Fibroblast of pulmonary artery (primary cell): ENCODE measurements at regions not wholly inside any gene's neighbourhood (a gene's known extent, or its start where the extent isn't known, plus 50 kb on each side); places are given as distances from the start of the nearest gene placed in this dataset.
"Not testable (repeated sequence)": the region's sequence is repeated elsewhere in the genome, so short reads cannot be mapped to it uniquely, and the experiment has no call there.

Experiments used
- DNase-seq: peaks from one replicate; pipeline ENCODE4 v3.0.0-alpha.2; 2010; ENCODE audit warnings: low read depth
- H3K4me3 ChIP-seq: replicated peaks from 2 replicates; pipeline ENCODE4 v1.5.1; 2011; ENCODE audit warnings: low read depth, mild to moderate bottlenecking, control low read depth, low read length, moderate library complexity
- CTCF ChIP-seq: IDR thresholded peaks from 2 replicates; pipeline ENCODE4 v1.5.1; 2011; ENCODE audit warnings: mild to moderate bottlenecking, control low read depth, low read length, inconsistent platforms; ENCODE audit errors: missing control alignments

DNA sequence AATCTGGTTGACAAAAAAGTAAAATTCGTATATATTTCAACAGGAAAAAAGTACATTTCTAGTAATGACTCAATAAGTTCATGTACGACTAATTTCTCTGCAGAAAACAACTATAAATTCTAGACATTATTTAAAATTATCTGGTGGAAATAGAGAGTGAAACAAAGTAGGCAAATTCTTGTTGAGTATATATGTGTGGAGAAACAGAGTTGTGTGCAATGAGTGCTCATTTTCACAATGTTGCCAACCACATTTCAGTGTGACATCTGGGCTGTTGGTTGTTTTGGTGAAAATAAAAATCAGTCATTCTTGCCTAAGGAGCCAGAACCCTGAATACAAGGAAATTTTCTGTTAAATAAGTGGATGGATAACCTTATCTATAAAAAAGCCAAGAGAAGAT lies 372.0 kb upstream of the NDST4 start:
- DNase-seq: no peak
- no peak overlapping the region for H3K4me3 ChIP-seq
- no peak for TF ChIP-seq CTCF

GRCh38 chr4:115484479-115484878 lies 371.1 kb upstream of the NDST4 start:
- H3K4me3 ChIP-seq: no peak overlapping the region
- DNase-seq: no peak
- no peak for TF ChIP-seq CTCF

GRCh38 chr4:115470763-115471162 lies 357.3 kb upstream of the NDST4 start:
- no peak for TF ChIP-seq CTCF
- no peak for DNase-seq
- no peak overlapping the region for H3K4me3 ChIP-seq

DNA sequence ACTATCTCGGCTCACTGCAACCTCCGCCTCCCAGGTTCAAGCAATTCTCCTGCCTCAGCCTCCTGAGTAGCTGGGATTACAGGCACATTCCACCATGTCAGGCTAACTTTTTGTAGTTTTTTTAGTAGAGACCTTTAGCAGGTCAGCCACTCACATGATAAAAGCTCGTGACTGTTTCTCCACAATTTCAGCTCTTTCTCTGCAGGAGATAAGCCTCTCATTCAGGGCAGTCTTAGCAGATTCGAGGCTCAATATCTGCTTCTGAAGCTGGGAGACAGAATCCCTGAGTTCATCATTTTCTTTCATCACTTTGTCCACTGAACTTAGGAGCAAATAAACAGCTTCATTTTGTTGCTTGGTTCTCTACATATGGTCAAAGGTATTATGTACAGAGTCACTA lies 345.9 kb upstream of the NDST4 start:
- not testable (repeated sequence) for DNase-seq

GRCh38 chr4:115456231-115456630 lies 342.8 kb upstream of the NDST4 start:
- TF ChIP-seq CTCF: no peak
- DNase-seq: no peak

More for the DNA sequence above, 345.9 kb upstream of the NDST4 start:
- H3K4me3 ChIP-seq: not testable (repeated sequence)

DNA sequence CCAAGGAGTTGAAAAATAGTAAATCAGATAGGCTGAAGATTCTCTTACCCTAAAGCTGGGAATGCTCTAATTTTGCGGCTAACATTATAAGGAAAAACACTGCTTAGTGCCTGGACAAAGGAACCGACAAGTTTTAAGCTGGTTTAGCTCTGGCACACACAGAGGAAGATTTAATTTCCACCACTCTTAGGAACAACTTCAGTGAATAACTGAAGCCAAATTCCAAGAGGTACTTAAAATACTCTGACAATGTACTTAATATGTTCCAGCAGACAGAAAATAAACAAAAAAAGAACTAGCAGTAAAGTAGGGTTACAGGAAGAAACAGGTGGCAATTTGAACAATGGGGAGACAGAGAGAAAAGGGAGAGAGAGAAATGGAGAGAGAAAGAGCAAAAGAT lies 340.8 kb upstream of the NDST4 start:
- no peak for TF ChIP-seq CTCF
- H3K4me3 ChIP-seq: no peak overlapping the region
- no peak for DNase-seq

More at GRCh38 chr4:115456231-115456630, 342.8 kb upstream of the NDST4 start:
- no peak overlapping the region for H3K4me3 ChIP-seq

DNA sequence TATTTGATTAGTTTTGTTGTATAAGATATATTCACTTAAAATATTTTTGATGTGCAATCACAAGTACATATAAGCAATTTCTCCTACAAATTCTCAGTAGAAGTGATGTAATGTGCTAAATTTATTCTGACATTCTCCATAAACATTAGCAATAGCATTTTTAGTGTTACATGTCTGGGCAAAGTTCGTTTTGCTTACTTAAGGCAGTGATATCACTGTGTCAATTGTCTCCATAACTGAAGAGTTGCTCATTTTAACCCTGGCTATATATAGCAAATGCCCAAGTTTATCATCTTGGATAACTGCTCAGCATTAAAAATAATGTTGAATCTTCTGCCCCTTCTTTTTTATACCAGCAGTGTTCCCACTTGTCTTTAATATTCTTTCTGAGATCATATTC lies 340.0 kb upstream of the NDST4 start:
- DNase-seq: no peak
- H3K4me3 ChIP-seq: no peak overlapping the region
- no peak for TF ChIP-seq CTCF

DNA sequence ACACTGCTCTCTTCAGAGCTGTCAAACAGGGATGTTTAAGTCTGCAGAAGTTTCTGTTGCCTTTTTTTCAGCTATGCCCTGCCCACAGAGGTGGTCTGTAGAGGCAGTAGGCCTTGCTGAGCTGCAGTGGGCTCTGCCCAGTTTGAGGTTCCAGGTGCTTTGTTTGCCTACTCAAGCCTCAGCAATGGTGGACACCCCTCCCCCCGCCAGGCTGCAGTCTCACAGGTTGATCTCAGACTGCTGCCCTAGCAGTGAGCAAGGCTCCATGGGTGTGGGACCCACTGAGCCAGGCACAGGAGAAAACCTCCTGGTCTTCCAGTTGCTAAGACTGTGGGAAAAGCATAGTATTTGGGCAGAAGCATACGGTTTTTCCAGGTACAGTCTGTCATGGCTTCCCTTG lies 338.8 kb upstream of the NDST4 start:
- H3K4me3 ChIP-seq, DNase-seq: not testable (repeated sequence)
